GM19238 (cell line): ENCODE measurements at regions not wholly inside any gene's neighbourhood (a gene's known extent, or its start where the extent isn't known, plus 50 kb on each side); places are given as distances from the start of the nearest gene placed in this dataset.

ENCODE experiments used
- DNase-seq: peaks from one replicate; pipeline ENCODE4 v3.0.0; 2011; ENCODE audit warnings: low spot score; ENCODE audit not compliant: insufficient read length

DNA sequence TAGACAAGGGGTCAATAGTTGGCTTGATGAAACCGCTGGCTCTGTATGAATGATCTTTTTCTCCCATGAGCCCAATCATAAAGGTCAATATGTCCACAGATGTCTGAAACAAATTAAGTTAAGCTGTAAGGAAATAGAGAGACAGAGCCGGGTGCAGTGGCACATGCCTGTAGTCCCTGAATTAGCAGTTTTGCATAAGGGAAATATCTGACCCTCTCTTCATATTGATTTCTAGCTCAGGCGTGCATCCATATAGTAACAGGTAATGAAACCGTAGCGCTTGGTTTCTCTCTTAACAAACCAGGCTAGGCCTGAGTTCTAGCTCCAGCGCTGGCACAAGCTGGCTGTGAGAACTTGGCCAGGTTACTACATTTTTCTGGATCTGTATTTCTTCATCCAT lies 118.1 kb upstream of the ERCC6L2 start:
- DNase-seq = no peak

- no peak for DNase-seq
Observed at GRCh38 chr9:95756986-95757385, 118.5 kb upstream of the ERCC6L2 start.

DNA sequence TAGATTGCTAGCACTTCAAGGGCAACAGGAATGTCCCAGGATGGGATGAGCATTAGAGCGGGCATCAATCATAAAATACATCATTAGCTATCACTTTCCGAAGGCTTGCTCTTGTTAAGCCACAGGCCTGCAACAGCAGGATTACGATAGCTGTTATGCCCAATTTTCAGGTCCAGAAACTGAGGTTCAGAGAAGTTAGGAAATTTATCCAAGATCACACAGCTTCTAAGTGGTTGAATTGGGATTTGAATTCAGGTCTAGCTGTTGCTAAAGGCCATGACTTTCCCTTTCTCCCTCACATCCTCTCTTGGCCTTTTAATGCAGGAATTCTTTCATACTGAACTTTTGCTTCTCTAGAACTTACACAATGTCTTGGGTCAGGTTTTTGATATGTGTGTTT lies 119.4 kb upstream of the ERCC6L2 start:
- no peak for DNase-seq

DNA sequence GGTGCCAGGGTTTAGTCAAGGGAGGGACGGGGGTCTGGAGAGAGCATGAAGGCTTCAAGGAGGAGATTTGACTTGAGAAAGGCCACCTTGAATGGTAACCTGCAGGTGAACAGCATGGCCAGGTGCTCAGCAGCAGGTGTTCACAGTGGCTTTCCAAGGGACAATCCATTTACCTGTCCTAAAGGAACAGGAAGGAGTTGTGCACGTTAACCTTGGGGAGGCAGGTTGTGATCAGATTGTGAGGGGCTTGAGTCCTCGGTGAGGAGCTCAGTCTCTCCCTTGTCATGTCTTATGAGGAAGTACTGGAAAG lies 120.1 kb upstream of the ERCC6L2 start:
- no peak for DNase-seq

DNA sequence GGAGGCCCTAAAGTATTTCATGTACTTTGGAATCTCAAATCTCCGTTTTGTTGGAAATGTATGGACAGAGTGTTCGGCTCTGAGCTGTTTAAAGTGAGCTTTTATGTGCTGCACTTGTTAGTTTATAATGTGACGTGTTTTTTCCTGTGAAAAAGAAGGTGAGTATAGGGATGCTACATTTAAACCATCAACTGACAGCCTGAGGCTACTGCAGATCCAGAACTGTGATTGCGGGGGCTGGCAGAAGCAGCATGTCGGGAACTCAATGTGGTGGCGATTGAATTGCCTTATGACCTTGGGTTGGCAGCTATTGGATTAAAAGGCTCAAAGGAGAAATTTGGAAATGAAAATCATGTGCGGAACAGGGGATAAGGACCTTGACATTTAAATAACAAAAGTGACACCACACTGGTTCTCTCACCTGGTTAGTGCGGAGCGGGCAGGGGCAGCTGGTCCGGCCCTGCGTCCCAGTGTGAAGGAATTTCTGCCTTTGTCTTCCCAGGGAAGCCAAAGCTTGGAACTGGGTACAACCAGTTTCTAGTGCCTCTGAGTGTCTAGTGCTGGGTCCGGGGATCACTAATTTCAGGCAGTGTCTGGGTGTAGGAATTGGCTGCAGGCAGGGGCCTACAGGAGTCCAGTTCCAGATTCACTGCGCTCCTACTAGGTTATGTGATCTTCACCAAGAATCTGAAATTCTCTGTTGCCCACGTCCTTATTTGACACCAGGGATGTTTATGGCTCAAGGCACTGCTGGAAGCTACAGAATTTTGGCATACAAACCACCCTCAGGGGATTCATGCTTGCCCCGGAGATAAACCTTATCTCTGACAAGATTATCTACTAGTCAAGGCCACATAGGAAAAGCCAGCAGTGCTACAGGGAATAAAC lies 120.7 kb upstream of the ERCC6L2 start:
- DNase-seq = no peak

- DNase-seq = no peak
Observed at GRCh38 chr9:95753762-95754465, 121.6 kb upstream of the ERCC6L2 start.

DNA sequence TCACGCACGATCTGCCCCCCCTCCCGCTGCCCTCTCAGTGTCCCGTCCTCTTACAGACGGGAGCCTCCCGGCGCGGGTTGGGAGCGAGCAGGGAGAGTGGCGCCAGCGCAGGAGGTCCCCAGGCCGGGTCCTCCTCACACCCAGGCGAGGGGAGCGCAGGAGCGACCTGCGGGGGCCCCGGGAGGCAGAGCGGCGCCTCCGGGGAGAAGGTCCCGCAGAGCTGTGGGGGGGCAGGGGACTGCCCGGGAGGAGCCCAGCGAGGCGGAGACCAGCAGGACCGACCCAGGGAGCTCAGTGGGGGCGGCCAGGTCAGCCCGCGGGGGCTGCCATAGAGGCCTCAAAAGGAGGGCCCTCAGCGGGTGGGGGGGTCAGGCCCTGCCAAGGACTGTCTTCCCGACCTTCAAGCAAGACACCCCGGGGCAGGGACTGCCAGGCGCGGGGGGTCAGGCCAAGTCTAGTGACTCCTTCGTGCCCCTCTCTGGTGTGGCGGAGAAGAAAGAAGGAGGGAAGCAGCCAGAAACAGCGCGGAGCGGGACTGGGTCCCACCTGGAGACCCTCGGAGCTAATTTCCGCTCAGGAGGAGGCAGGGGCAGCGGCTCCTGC lies 123.3 kb upstream of the ERCC6L2 start:
- DNase-seq = no peak

DNA sequence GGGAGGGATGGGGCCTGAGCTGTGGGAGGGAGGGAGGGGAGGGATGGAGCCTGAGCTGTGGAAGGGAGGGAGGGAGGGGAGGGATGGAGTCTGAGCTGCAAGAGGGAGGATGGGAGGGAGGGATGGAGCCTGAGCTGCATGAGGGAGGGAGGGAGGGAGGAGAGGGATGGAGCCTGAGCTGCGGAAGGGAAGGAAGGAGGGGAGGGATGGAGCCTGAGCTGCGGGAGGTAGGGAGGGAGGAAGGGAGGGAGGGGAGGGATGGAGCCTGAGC lies 124.0 kb upstream of the ERCC6L2 start:
- no peak for DNase-seq

GRCh38 chr9:95750725-95751519 lies 124.6 kb upstream of the ERCC6L2 start:
- DNase-seq = no peak

DNA sequence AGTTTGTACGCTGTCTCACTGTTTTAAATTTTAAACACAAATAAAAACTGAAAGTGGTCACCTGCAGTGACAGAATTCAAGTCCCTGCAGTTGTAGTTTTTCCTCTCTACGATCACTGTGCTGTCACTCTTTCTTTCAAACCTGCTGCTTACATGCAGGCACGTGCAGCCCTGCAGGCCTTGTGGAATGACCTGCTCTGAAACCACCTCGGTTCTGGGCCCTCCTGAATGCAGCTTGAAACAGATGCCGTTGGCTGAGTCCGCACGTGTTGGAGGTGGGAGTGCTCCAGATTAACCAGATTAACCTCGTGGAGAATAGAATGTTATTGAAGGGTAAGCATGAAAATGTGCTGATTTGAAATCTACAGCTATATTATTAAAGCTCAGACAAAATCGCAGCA lies 126.0 kb upstream of the ERCC6L2 start:
- DNase-seq = no peak

- DNase-seq = no peak
Observed at GRCh38 chr9:95746408-95747180, 128.9 kb upstream of the ERCC6L2 start.

GRCh38 chr9:95742821-95743220 lies 132.7 kb upstream of the ERCC6L2 start:
- no peak for DNase-seq

DNA sequence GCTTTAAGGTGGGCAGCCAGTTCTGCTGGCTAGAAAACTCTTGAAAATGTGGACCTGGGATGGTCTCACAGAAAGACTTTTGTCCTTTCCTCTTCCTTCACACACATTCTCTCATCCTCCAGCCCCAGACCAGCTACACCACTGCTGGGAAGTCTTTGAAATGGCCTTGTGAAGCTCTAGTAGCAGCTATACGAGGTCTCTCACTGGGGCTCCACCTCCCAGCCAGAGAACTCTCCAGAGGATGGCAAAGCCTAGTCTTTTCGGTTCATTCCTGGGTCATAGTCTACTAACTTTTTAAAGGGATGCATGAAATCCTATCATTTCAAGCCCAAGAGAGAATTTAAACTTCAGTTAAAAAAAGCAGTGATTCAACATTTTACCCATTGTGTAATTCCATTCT lies 133.9 kb upstream of the ERCC6L2 start:
- DNase-seq = no peak

- DNase-seq = no peak
Observed at GRCh38 chr9:95740217-95741004, 135.1 kb upstream of the ERCC6L2 start.

- no peak for DNase-seq
Observed at GRCh38 chr9:95738438-95738837, 137.1 kb upstream of the ERCC6L2 start.

DNA sequence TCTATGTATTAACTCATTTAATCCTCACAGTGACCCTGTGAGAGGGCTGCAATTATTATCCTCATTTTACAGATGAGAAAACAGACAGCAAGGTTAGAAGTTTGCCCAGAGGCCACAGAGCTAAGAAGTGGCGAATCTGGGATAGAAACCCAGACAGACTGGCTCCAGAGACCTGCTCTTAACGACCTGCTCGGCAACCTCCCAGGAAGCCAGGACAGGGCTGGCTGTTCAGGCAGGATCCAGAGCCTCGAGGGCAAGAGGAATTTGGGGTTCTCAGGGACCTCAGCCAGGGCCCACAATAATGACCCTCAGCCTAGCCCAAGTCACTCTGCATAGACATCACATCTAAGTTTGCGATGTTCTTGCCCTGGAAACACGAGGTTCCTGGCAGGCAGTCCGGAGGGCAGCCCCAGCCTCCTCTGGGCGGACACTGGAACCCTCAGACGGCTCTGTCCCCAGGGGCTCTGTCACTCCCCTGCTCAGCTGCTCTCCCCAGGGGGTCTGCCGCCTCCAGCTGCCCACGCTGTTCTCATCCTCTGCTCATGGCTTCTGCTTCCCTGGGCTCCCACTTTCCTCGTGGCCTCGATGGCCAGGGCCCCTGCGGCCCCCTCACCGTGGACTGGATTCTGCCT lies 138.5 kb upstream of the ERCC6L2 start:
- DNase-seq = no peak

- DNase-seq = no peak
Observed at GRCh38 chr9:95736370-95736769, 139.1 kb upstream of the ERCC6L2 start.

- DNase-seq = no peak
Observed at GRCh38 chr9:95735701-95736100, 139.8 kb upstream of the ERCC6L2 start.

DNA sequence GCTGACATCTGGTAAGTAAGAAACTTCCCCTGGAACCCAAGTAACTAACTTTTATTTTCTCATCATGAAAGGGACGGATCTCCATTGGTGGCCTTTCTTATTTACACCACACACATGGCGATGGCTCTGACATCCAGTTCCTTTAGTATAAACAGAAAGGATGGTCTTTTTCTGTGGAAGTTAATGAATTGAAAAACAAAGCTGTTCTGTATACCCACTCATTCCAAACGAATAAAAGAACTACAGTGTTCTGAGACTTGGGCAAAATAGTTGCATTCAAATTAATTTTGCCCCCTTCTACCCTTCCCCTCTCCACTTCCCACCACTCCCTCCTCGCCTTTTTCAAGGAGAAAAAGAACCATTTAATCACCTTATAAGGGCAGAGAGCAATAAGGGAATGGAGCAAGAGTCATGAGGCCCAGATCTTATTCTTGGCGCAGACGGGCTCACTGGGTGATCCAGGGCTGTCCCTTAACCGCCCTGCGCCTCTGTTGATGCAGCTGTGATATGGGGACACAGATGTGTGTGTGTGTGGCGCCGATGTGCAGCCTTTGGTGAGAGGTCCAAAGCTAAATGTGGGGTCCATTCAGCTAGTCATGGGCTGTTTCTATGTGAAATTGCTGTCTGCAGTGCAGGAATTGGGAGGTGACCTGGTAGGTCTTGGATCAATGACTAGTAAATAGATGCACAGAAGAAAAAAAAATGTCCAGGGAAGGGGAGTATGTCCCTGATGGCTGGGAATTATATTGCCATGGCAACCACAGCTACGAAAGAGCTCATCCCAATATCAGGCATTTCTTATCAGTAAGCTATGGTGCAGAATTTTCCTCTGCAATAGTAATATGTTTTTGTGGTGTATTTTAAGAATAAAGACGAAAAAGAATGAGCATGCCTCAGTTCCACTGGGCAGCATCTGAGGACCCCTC lies 141.5 kb upstream of the ERCC6L2 start:
- DNase-seq = no peak
